HCT116 (cell line): ENCODE measurements at regions not wholly inside any gene's neighbourhood (a gene's known extent, or its start where the extent isn't known, plus 50 kb on each side); places are given as distances from the start of the nearest gene placed in this dataset.

Experiments
- ATAC-seq: fragments of 200-7000 bp; cut with Tn5 transposase; 2 replicates; pipeline ENCODE4 v1.9.1; 2020; ENCODE audit warnings: mild to moderate bottlenecking, moderate library complexity
- BruUV-seq: library from RNA; stranded (reverse); fragments of 400-500 nt; replicated peaks from 2 replicates; lab custom pipeline; 2021; lab: Mats Ljungman, UMichigan
- CTCF ChIA-PET: fragments of 300-600 bp; sonication (Branson Sonifier 250); formaldehyde crosslinking; loops from one replicate; lab custom pipeline; 2021; ENCODE audit warnings: antibody characterized with exemption; lab: Charles Lee
- POLR2A ChIA-PET: fragments of 300-600, 350-600 bp; sonication (Branson Sonifier 250); formaldehyde crosslinking; loops from one replicate; lab custom pipeline; 2021; ENCODE audit warnings: antibody characterized with exemption; lab: Charles Lee
- RAD21 ChIA-PET, 2 experiments: fragments of 300-600 bp; sonication (Branson Sonifier 250); formaldehyde crosslinking; loops; one replicate each; lab custom pipeline; 2023; ENCODE audit warnings: low total read pairs in 2 of 2; ENCODE audit not compliant: uncharacterized antibody in 2 of 2, unreplicated experiment in 2 of 2, low non-redundant PET in 1 of 2; lab: Charles Lee
- DNase-seq: peaks from one replicate; pipeline ENCODE4 v3.0.0-alpha.2; 2010; ENCODE audit warnings: low read depth, low spot score
- H2AFZ ChIP-seq: fragments of 200-600 bp; shearing (Covaris generic), sonication (generic); 2 replicates; pipeline ENCODE4 v1.6.1; 2017; ENCODE audit warnings: low read depth, mixed run types, mixed read lengths, antibody characterized with exemption, low read length; ENCODE audit not compliant: poor library complexity, severe bottlenecking
- H3K27ac ChIP-seq: 2 replicates; pipeline ENCODE4 v1.5.1; 2012; ENCODE audit warnings: low read depth, low read length
- H3K27me3 ChIP-seq: fragments of 200-600 bp; sonication (generic); 2 replicates; pipeline ENCODE4 v1.6.1; 2016; ENCODE audit warnings: mixed run types, low read length, mixed read lengths; ENCODE audit not compliant: insufficient read depth
- H3K36me3 ChIP-seq, 2 experiments: fragments of 200-500 bp in 1 of 2; fragments of 200-600 bp in 1 of 2; sonication (Bioruptor generic) in 1 of 2; sonication (generic) in 1 of 2; 2 replicates each; pipeline versions ENCODE4 v1.5.1 to v1.6.1; 2014 to 2016; ENCODE audit warnings: low read length in 2 of 2, inconsistent platforms in 1 of 2, mixed read lengths in 1 of 2, mixed run types in 1 of 2; ENCODE audit not compliant: insufficient read depth in 2 of 2, control insufficient read depth in 1 of 2
- H3K4me1 ChIP-seq, 2 experiments: fragments of 200-600 bp in 1 of 2; sonication (generic) in 1 of 2; 2 replicates each; pipeline versions ENCODE4 v1.5.1 to v1.6.1; 2012 to 2017; ENCODE audit warnings: low read length in 2 of 2, inconsistent platforms in 1 of 2, mild to moderate bottlenecking in 1 of 2, mixed read lengths in 1 of 2, mixed run types in 1 of 2, moderate library complexity in 1 of 2; ENCODE audit not compliant: insufficient read depth in 2 of 2, control insufficient read depth in 1 of 2
- H3K4me2 ChIP-seq: fragments of 200-600 bp; sonication (generic); 2 replicates; pipeline ENCODE4 v1.6.1; 2017; ENCODE audit warnings: mixed run types, low read length, mixed read lengths
- H3K4me3 ChIP-seq, 2 experiments: fragments of 200-600 bp in 1 of 2; sonication (generic) in 1 of 2; replicated peaks in 1 of 2; 2 replicates each; pipeline ENCODE4 v1.5.1; 2011 to 2016; ENCODE audit warnings: low read length in 2 of 2, control low read depth in 1 of 2, low read depth in 1 of 2, mild to moderate bottlenecking in 1 of 2, mixed read lengths in 1 of 2, mixed run types in 1 of 2
- H3K79me2 ChIP-seq: fragments of 200-600 bp; sonication (generic); 2 replicates; pipeline ENCODE4 v1.6.1; 2017; ENCODE audit warnings: mild to moderate bottlenecking, mixed run types, low read length, moderate library complexity, mixed read lengths; ENCODE audit not compliant: insufficient read depth
- H3K9ac ChIP-seq: fragments of 200-600 bp; sonication (generic); 2 replicates; pipeline ENCODE4 v1.6.1; 2016; ENCODE audit warnings: low read length, mixed read lengths
- H3K9me2 ChIP-seq: fragments of 200-600 bp; sonication (generic), shearing (Covaris generic); 2 replicates; pipeline ENCODE4 v1.6.1; 2017; ENCODE audit warnings: mixed run types, mild to moderate bottlenecking, moderate library complexity; ENCODE audit not compliant: insufficient read depth
- H3K9me3 ChIP-seq, 2 experiments: fragments of 200-500 bp in 1 of 2; fragments of 200-600 bp in 1 of 2; sonication (Bioruptor generic) in 1 of 2; sonication (generic) in 1 of 2; 2 replicates each; pipeline ENCODE4 v1.6.1; 2014 to 2017; ENCODE audit warnings: low read length in 2 of 2, mixed read lengths in 2 of 2, inconsistent platforms in 1 of 2, low read depth in 1 of 2, mild to moderate bottlenecking in 1 of 2, mixed run types in 1 of 2, moderate library complexity in 1 of 2; ENCODE audit not compliant: control insufficient read depth in 1 of 2, insufficient read depth in 1 of 2
- H4K20me1 ChIP-seq: fragments of 200-600 bp; sonication (generic), shearing (Covaris generic); 2 replicates; pipeline ENCODE4 v1.6.1; 2017; ENCODE audit warnings: mixed run types, mild to moderate bottlenecking, moderate library complexity; ENCODE audit not compliant: insufficient read depth
- EGR1 ChIP-seq: IDR thresholded peaks from 2 replicates; pipeline ENCODE4 v1.6.1; 2012; ENCODE audit warnings: low read depth
- ELF1 ChIP-seq: IDR thresholded peaks from 2 replicates; pipeline ENCODE4 v1.6.1; 2012; ENCODE audit warnings: low read depth, borderline replicate concordance
- EZH2phosphoT487 ChIP-seq: fragments of 200-600 bp; IDR thresholded peaks from 2 replicates; pipeline ENCODE4 v1.6.1; 2018; ENCODE audit warnings: antibody characterized with exemption, borderline replicate concordance
- FOSL1 ChIP-seq: IDR thresholded peaks from 2 replicates; pipeline ENCODE4 v1.6.1; 2012; ENCODE audit warnings: low read depth
- JUND ChIP-seq: IDR thresholded peaks from 2 replicates; pipeline ENCODE4 v1.6.1; 2012
- MAX ChIP-seq: IDR thresholded peaks from 2 replicates; pipeline ENCODE4 v1.6.1; 2012
- POLR2A ChIP-seq: IDR thresholded peaks from 2 replicates; pipeline ENCODE4 v1.7.0; 2011; ENCODE audit warnings: borderline replicate concordance; ENCODE audit not compliant: insufficient read depth, insufficient read length; ENCODE audit errors: extremely low read depth
- SIN3A ChIP-seq: IDR thresholded peaks from 2 replicates; pipeline ENCODE4 v1.6.1; 2012; ENCODE audit warnings: low read depth
- SRF ChIP-seq: IDR thresholded peaks from 2 replicates; pipeline ENCODE4 v1.6.1; 2012; ENCODE audit warnings: low read depth
- YY1 ChIP-seq: IDR thresholded peaks from 2 replicates; pipeline ENCODE4 v1.6.1; 2011; ENCODE audit warnings: low read length, low read depth, moderate library complexity, mild to moderate bottlenecking; ENCODE audit not compliant: insufficient replicate concordance; ENCODE audit errors: extremely low read depth
- ZFX ChIP-seq: fragments of 450-650 bp; IDR thresholded peaks from 2 replicates; pipeline ENCODE4 v1.6.1; 2017
- intact Hi-C: fragments of 100-400 bp; cut with micrococcal nuclease; formaldehyde crosslinking; loops from 2 replicates; pipeline ENCODE4 v1.10.0; 2022

- ATAC-seq = no peak
- ChIA-PET POLR2A (no interaction called here), RAD21 (no interaction called here), CTCF (no interaction called here)
- no peak for TF ChIP-seq MAX
- TF ChIP-seq YY1 = no peak
- no peak for TF ChIP-seq SIN3A
- no peak for TF ChIP-seq SRF
- no peak for TF ChIP-seq ELF1
- no peak for TF ChIP-seq EZH2phosphoT487
- TF ChIP-seq ZFX = no peak
- no peak for TF ChIP-seq JUND
- TF ChIP-seq POLR2A = no peak
- no peak for TF ChIP-seq EGR1
- Histone ChIP-seq H3K4me3 (no peak overlapping the region), H3K36me3 (no peaks in the 10 kb centered on the region), H3K9me2 (no peaks in the 10 kb centered on the region), H3K9me3 (no peaks in the 10 kb centered on the region), H3K4me1 (no peaks in the 10 kb centered on the region), H3K27me3 (peaks cover 5% of the 10 kb centered on the region; the same call in 1 of the 2 replicates), H3K27ac (no peak overlapping the region), H3K4me2 (no peak overlapping the region), H2AFZ (no peak overlapping the region), H4K20me1 (no peaks in the 10 kb centered on the region), H3K79me2 (no peaks in the 10 kb centered on the region), H3K9ac (no peak overlapping the region)
- no TSS peak for BruUV-seq
- intact Hi-C loops = no loop called here
- no peak for DNase-seq
Measured at GRCh38 chr3:24715171-24715792, 220.6 kb upstream of the THRB start.

GRCh38 chr3:24722087-24722486, 227.4 kb upstream of the THRB start:
- ChIA-PET RAD21 (no interaction called here), CTCF (no interaction called here)

More at GRCh38 chr3:24722087-24722486, 227.4 kb upstream of the THRB start:
- DNase-seq = no peak
- Histone ChIP-seq H3K27me3 (peaks cover 44% of the 10 kb centered on the region), H2AFZ (no peak overlapping the region), H4K20me1 (no peaks in the 10 kb centered on the region), H3K9ac (no peak overlapping the region), H3K36me3 (no peaks in the 10 kb centered on the region), H3K4me1 (no peaks in the 10 kb centered on the region), H3K4me3 (no peak overlapping the region), H3K27ac (no peak overlapping the region), H3K9me3 (no peaks in the 10 kb centered on the region), H3K4me2 (no peak overlapping the region), H3K79me2 (no peaks in the 10 kb centered on the region), H3K9me2 (no peaks in the 10 kb centered on the region)
- TF ChIP-seq FOSL1 (no peak), POLR2A (no peak)
- no peak for ATAC-seq
- no TSS peak for BruUV-seq
- POLR2A ChIA-PET = no interaction called here
- intact Hi-C loops = no loop called here
